Aorta (tissue), 5 donors: ENCODE measurements at regions not wholly inside any gene's neighbourhood (a gene's known extent, or its start where the extent isn't known, plus 50 kb on each side); places are given as distances from the start of the nearest gene placed in this dataset.

Source experiments
- ATAC-seq: fragments of 200-7000 bp; cut with Tn5 transposase; one replicate; pipeline ENCODE4 v1.9.1; 2022; ENCODE audit warnings: moderate library complexity; ENCODE audit not compliant: low FRiP score
- DNase-seq, 2 donors: peaks; one replicate each; pipeline ENCODE4 v3.0.0-alpha.2; 2020
- H3K27ac ChIP-seq, 2 donors: one replicate each; pipeline ENCODE4 v1.5.1; 2013; ENCODE audit warnings: low read length in 2 of 2, mild to moderate bottlenecking in 2 of 2, moderate library complexity in 2 of 2, control low read depth in 1 of 2, inconsistent platforms in 1 of 2, low read depth in 1 of 2
- H3K27me3 ChIP-seq, 2 donors: one replicate each; pipeline ENCODE4 v1.6.1; 2013; ENCODE audit warnings: control low read depth in 1 of 2, low read length in 1 of 2, mild to moderate bottlenecking in 1 of 2, moderate library complexity in 1 of 2; ENCODE audit not compliant: insufficient read depth in 2 of 2, control insufficient read depth in 1 of 2
- H3K36me3 ChIP-seq, 2 donors: one replicate each; pipeline ENCODE4 v1.6.1; 2013; ENCODE audit warnings: control low read depth in 1 of 2, low read length in 1 of 2, mild to moderate bottlenecking in 1 of 2; ENCODE audit not compliant: insufficient read depth in 2 of 2, control insufficient read depth in 1 of 2
- H3K4me1 ChIP-seq, 2 donors: one replicate each; pipeline ENCODE4 v1.6.1; 2013; ENCODE audit warnings: low read length in 2 of 2, control low read depth in 1 of 2, mild to moderate bottlenecking in 1 of 2, moderate library complexity in 1 of 2; ENCODE audit not compliant: insufficient read depth in 2 of 2, control insufficient read depth in 1 of 2
- H3K4me3 ChIP-seq, 2 donors: one replicate each; pipeline ENCODE4 v1.5.1; 2013; ENCODE audit warnings: low read length in 2 of 2, control low read depth in 1 of 2, mild to moderate bottlenecking in 1 of 2
- H3K9me3 ChIP-seq: one replicate; pipeline ENCODE4 v1.6.1; 2013; ENCODE audit warnings: mild to moderate bottlenecking, low read length; ENCODE audit not compliant: control insufficient read depth
- WGBS, 2 donors: extraction: QIAGEN DNeasy Blood & Tissue Kit; methylation state at CpG; one replicate each; pipeline ENCODE4 v1.1.7; 2013; 5-methylcytosine and 5-hydroxymethylcytosine counted together
- intact Hi-C, 2 donors: fragments of 100-400 bp; cut with DNase I; formaldehyde crosslinking; loops; one replicate each; pipeline versions ENCODE4 v1.14.2 to v1.15.0; 2022
- donor health status: healthy with polysubstance abuse.
- donor health status: Bipolar disorder and iron deficiency.
- donor health status: DM: no; HTN: no; CAD: no.
- donor health status: DM: no; HTN: no; CAD: no.
- donor health status: DM: yes; HTN: yes; CAD: no.

DNA sequence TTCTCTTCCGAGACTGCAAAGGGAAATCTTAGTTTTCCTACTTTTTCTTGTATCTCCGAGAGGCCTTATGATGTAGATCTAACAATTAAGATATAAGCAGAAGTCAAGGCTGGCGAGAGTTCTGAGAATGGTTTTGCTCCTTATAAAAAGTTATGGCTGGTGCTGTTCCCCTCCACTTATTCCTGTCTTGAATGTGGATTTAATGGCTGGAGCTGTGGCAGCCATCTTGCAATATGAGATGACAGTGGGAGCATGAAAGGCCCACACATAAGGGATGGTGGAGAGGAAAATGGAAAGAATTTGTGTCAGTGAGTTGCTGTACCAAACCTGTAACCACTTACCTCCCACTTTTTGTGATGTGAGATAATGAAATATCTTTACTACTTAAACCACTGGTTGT, 124.6 kb upstream of the SLC22A23 start:
- Histone ChIP-seq H3K36me3 (no peaks in the 10 kb centered on the region), H3K4me3 (no peak overlapping the region), H3K9me3 (no peaks in the 10 kb centered on the region), H3K27me3 (no peaks in the 10 kb centered on the region), H3K4me1 (no peaks in the 10 kb centered on the region), H3K27ac (no peak overlapping the region)
- DNase-seq (no peak), ATAC-seq (no peak)
- 93 to 96% methylated on average over 3 of the region's 3 CpGs for WGBS, 2 donors
- intact Hi-C loops, result no loop called here

DNA sequence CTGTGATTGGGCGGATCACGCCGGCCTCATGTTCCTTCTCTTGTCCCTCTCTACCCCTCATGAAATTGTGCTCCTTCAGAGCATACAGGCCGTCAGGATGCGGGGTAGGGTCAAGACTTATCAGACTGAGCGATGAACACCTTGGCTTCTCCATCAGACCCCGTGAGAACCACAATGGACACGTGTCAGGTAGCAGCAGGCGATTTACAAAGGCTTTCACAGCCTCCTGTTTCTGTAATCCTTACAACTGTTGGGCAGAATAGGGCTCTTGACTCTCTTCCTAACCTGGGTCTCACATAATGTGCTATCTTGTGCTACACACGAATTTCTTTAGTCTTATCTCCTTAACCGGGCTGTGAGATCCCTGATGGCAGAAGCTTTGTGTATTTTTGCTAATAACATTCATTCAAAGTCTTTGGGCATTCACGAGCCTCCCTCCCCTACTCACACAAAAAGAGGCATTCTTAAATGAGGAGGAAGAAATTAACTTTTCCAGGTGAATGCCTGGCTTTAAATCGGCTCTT, 122.9 kb upstream of the SLC22A23 start:
- ATAC-seq (no peak), DNase-seq (no peak)
- Histone ChIP-seq H3K27me3 (no peaks in the 10 kb centered on the region), H3K4me3 (no peak overlapping the region), H3K9me3 (no peaks in the 10 kb centered on the region), H3K4me1 (no peaks in the 10 kb centered on the region), H3K36me3 (no peaks in the 10 kb centered on the region), H3K27ac (no peak overlapping the region)
- intact Hi-C loops, result no loop called here
- WGBS, 2 donors, result 85% methylated on average over 13 of the region's 13 CpGs

DNA sequence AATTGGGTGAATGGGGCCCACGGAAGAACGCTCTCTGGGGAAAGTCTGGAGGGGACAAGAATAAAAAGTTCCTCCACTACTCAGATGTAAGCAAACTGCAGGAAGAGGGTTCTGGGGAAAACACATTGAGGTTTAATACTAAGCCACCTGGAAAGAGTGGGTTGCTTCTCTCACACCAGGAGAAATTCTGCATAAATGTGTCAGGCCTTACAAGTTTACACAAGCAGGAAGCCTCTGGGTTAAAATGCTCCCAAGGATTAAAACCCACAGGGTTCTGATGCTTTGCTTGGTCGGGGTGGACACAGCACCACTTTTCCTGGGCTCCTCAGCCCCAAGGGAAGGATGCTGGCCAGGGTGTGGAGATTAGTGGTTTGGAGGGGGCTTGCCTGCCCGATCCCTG, 122.1 kb upstream of the SLC22A23 start:
- no peaks in the 10 kb centered on the region for H3K27me3 ChIP-seq
- 91 to 92% methylated on average over 4 of the region's 4 CpGs for WGBS, 2 donors
- no peaks in the 10 kb centered on the region for H3K4me1 ChIP-seq
- H3K9me3 ChIP-seq, result no peaks in the 10 kb centered on the region
- H3K36me3 ChIP-seq, result no peaks in the 10 kb centered on the region
- H3K27ac ChIP-seq, result no peak overlapping the region
- intact Hi-C loops, result no loop called here
- DNase-seq (no peak), ATAC-seq (no peak)
- no peak overlapping the region for H3K4me3 ChIP-seq

DNA sequence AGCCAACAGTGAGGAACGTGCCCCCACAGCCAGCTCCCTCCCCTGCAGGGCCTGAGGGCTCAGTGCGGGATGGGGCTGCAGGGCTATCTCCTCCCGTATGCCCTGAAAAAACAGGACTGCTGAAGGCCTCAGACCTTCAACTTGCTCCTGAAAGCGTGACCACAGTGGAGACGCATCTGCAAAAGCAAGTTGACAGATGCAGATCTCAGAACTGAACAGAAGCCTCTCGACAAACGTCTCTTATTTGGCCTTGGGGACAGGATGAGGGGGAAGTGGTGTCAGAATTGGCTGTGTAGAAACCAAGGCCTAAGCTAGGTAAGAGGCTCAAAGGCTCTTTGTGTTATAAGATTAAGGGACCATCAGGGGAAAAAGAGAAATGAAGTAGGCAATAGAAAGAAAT, 120.7 kb upstream of the SLC22A23 start:
- WGBS, 2 donors, result 88 to 90% methylated on average over 7 of the region's 7 CpGs
- Histone ChIP-seq H3K4me3 (no peak overlapping the region), H3K36me3 (no peaks in the 10 kb centered on the region), H3K9me3 (no peaks in the 10 kb centered on the region), H3K27me3 (no peaks in the 10 kb centered on the region), H3K27ac (no peak overlapping the region), H3K4me1 (no peaks in the 10 kb centered on the region)
- DNase-seq (no peak), ATAC-seq (no peak)
- intact Hi-C loops, result no loop called here

DNA sequence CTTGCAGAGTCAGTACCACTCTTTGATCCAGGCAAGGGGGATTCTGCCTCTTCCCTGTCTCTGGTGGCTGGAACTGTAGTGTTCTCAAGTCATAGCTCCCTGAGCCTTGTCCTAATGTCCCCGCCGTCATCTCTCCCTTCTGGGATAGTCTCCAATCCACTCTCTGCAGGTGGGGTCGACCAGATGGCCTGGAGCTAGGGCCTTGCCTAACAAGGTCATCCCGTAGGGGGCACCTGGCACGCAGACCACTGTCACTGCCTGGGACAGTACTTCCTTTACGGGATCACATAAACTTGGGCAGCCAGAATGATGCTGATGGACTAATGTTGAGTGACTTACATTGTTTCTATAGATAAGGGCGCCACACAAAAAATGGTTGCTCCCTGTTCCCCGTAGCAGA, 118.9 kb upstream of the SLC22A23 start:
- no peak for DNase-seq
- H3K4me1 ChIP-seq, result peaks cover 0 to 2% of the 10 kb centered on the region in 2 donors
- intact Hi-C loops, result no loop called here
- H3K27ac ChIP-seq, result no peak overlapping the region
- no peaks in the 10 kb centered on the region for H3K36me3 ChIP-seq
- WGBS, 2 donors, result 89 to 90% methylated on average over 8 of the region's 8 CpGs
- ATAC-seq, result no peak
- H3K9me3 ChIP-seq, result no peaks in the 10 kb centered on the region
- no peaks in the 10 kb centered on the region for H3K27me3 ChIP-seq
- H3K4me3 ChIP-seq, result no peak overlapping the region

DNA sequence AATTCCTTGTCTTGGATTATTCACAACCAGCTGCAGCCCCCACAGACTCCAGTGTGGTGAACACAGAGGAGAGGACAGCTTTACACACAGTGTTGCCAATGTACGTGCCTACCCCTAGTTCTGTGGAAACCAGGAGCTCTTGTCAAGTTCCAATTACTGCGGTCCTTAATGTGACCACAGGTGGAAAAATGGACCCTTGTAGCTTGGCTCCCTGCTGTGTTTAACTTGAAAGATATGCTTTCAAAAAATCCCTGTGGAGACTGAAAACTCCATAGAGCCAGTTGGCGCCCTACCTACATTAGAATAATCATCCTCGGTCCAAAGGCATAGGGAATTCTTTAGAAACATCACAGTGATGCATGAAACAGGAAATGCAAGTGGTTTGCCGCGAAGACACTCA, 118.3 kb upstream of the SLC22A23 start:
- ATAC-seq, result no peak
- Histone ChIP-seq H3K36me3 (no peaks in the 10 kb centered on the region), H3K27ac (no peak overlapping the region), H3K4me3 (no peak overlapping the region), H3K4me1 (peaks cover 4 to 6% of the 10 kb centered on the region in 2 donors), H3K27me3 (no peaks in the 10 kb centered on the region), H3K9me3 (no peaks in the 10 kb centered on the region)
- WGBS, 2 donors, result 87 to 89% methylated on average over 6 of the region's 6 CpGs
- DNase-seq, result no peak
- intact Hi-C loops, result no loop called here

DNA sequence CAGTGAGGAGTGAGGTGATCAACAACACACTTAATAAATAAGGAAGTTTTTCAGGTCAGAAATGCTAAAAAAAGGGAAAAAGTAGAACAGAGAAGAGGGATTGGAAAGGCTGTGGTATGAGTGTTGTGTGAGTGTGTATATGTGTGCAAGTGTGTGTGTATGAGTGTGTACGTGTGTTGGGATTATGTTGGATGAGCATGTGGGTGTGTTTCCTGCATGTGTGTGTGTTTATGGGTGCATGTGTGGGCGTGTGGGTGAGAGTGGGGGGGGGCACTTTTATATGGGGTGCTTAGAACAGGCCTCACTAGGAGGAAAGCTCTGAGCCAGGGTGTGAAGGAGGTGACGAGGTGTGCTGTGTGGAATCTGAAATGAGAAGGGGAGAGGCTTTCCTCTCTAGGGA, 116.8 kb upstream of the SLC22A23 start:
- no peak for DNase-seq
- Histone ChIP-seq H3K27ac (no peak overlapping the region), H3K4me3 (no peak overlapping the region), H3K4me1 (peaks cover 6 to 9% of the 10 kb centered on the region in 2 donors), H3K9me3 (no peaks in the 10 kb centered on the region), H3K36me3 (no peaks in the 10 kb centered on the region), H3K27me3 (no peaks in the 10 kb centered on the region)
- WGBS, 2 donors, result 87 to 90% methylated on average over 3 of the region's 3 CpGs
- intact Hi-C loops, result no loop called here
- ATAC-seq, result no peak

DNA sequence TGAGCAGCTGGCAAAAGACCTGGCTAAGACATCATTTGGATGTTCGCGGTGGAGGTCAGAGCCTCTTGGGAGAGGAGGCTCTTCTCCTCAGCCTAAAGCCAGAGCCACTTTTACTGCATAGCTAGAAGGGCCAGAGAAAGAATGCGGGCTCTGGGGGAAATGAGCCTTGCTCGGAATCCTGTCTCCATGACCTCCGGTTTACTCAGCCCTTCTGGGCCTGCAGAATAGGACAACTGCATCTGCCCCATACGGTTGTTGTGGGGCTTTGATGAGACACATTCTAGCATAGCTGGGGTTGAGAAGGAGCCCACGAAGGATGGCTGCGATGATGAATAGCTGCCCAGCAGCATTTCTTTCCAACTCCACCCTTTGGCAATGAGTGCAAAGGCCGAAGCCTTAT, 115.0 kb upstream of the SLC22A23 start:
- DNase-seq, result no peak
- 82 to 91% methylated on average over 9 of the region's 9 CpGs for WGBS, 2 donors
- no peak overlapping the region for H3K4me3 ChIP-seq
- H3K4me1 ChIP-seq, result peaks cover 8 to 9% of the 10 kb centered on the region in 2 donors
- H3K36me3 ChIP-seq, result no peaks in the 10 kb centered on the region
- peak overlapping the region in 1 of 2 donors; percentile 80 for H3K27ac ChIP-seq
- no peaks in the 10 kb centered on the region for H3K9me3 ChIP-seq
- H3K27me3 ChIP-seq, result no peaks in the 10 kb centered on the region
- intact Hi-C loops, result no loop called here
- peak; percentile 12 for ATAC-seq

DNA sequence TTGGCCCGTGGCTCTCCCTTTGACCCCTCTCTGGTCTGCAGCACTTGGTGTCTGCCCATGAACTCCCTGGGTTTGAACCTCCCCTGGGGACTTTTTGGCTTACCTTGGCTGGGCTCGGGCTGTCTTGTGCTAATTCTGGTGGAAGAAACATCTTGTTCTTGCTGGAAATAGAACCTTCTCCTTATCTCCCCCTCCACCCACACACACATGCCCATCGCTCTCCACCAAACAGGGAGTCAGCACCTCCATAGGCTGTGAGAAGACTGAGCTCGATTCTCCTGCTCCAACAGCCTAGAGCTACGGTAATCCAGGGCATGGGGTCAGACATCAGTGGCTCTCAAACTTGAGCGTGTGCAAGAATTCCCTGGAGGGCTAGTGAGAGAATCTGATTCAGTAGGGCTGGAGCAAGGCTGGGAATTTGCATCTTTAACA, 114.4 kb upstream of the SLC22A23 start:
- no peaks in the 10 kb centered on the region for H3K9me3 ChIP-seq
- H3K4me3 ChIP-seq, result no peak overlapping the region
- H3K27ac ChIP-seq, result peak overlapping the region in 1 of 2 donors; percentile 80
- peak; percentile 83 for ATAC-seq
- no peak for DNase-seq
- no peaks in the 10 kb centered on the region for H3K27me3 ChIP-seq
- intact Hi-C loops, result no loop called here
- peaks cover 8 to 9% of the 10 kb centered on the region in 2 donors for H3K4me1 ChIP-seq
- H3K36me3 ChIP-seq, result no peaks in the 10 kb centered on the region
- 4 to 5% methylated on average over 6 of the region's 6 CpGs for WGBS, 2 donors
